DMS79 treated with DMSO at 0.1 percent for 48 hours (cell line): ENCODE measurements at regions not wholly inside any gene's neighbourhood (a gene's known extent, or its start where the extent isn't known, plus 50 kb on each side); places are given as distances from the start of the nearest gene placed in this dataset.

Source experiments
- DNase-seq: peaks from one replicate; lab custom pipeline; 2025; lab: John Stamatoyannopoulos, UW

DNA sequence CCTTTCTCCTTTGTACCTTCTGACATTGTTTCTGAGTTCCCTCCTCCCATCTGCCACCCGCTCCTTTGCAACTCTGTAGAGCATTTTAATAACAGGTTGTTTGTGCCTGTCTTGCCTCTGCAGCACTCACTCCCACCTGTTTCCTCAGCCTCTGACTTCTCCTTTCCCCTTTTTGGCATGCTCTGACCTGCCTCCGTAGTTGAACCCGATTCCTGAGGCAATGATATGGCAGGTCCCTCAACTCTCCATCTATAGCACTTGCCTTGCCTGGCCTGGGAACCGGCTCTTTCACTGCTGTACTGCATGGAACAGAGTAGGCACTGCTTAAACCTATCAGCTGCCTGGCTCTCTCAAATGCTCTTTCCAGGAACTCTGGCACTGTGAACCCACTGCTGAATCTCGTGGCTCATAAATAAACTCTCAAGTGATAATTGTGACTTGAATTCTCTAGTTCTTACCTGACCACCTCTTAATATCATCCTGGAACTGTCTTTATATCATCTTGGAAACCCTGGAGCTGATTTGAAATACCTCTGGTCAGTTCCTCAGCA is 50.3 kb downstream of the UTRN start:
- DNase-seq = no peak

DNA sequence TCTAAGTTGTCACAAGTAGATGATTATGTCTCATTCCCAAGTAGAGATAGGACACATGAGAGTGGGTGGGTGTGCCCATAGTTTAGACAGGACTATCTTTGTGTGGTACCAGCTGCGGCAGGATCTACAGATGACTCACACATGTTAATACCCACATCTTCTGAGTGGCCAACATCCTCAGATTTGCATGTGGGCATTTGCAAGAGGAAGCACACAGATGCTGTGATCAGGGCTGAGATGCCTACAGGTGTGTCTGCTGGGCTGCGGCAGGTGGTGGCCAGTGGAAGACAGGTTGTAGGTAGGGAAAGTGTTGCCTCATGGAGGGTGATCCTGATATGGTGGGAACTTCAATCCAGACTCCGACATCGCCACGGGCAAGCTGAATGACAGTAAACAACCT is 50.8 kb downstream of the UTRN start:
- DNase-seq = no peak

DNA sequence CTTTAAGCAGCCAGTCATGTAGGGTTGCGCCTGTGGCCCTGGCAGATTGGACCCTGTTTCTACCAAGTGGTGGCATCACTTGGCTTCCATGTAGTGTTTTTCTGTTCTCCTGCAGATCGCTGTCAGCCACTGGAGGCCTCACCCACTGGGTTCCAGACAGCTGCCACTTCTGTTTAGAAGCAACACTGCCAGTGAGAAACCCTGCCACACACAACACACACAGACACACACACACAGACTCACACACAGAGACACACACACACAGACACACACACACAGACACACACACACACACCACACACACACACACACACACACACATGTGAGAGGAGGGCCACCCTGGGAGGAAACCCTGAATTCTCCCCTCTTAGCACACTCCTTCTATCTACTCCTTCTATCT is 51.8 kb downstream of the UTRN start:
- DNase-seq = no peak

DNA sequence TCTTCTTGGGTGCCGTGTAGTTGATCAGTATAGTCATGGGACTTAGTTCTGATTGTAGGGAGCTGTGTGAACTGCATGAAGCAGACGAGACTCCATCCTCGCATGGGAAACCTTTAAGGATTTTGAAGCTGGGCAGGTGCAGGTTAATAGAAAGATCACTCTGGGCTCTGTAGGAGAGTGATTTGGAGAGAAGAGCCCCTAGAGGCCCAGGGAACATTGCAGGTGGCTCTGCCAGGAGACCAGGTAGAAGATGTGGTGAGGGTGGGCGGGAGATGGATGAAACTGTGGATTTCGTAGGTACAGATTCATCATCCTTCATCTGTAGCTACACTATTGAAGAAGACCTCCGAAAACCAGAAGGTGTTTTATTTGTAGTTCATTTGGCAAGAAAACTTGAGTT is 53.3 kb downstream of the UTRN start:
- no peak for DNase-seq

DNA sequence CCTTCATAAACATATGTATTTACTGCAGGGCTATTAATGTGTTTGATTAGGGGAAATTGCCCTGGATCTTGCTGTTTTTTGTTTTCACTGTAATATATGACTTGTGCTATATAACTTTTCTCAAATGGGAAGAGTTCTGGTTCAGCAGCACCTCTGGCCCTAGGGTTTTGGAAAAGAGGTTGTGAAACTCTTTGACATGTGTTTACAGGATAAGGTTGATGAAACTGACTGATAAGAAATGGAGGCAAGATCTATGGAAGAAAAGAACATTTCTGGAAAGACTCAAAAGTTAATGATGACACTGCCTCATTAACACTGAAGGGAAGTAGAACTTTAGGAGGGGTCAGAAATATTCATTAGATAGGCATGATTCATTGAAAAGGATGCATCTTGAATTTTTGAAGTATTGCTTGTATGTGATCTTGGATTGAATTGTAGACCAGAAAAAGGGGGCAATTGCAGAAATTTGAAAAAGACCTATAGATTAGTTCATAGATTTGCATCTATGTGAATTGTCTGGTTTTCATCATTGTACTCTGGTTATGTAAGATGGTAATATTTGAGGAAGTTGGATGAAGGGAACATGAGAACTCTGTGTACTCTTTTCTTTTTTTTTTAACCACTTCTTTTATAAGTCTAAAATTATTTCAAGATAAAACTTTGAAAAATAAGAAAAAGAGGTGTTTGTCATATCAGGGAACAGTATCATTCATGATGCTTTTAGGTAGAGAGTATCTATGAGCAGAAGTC is 54.0 kb downstream of the UTRN start:
- DNase-seq = no peak

DNA sequence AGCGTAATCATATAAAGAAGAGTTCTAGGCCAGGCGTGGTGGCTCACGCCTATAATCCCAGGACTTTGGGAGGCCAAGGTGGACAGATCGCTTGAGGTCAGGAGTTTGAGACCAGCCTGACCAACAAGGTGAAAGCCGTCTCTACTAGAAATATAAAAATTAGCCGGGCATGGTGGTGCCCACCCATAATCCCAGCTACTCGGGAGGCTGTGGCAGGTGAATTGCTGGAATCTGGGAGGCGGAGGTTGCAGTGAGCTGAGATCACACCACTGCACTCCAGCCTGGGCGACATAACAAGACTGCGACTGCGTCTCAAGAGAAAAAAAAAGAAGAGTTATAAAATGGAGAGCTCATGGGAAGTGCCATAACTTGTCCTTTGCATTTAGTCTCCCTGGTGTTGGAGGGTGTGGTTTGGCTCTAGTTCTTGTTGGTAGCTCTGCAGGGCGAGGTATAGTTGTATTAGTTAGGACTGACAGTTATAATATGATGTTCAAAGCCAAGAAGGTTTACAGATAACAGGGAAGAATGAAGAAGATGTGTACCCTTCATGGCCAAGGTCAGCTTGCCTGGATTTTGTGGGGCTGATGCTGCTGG is 54.8 kb downstream of the UTRN start:
- DNase-seq = no peak

DNA sequence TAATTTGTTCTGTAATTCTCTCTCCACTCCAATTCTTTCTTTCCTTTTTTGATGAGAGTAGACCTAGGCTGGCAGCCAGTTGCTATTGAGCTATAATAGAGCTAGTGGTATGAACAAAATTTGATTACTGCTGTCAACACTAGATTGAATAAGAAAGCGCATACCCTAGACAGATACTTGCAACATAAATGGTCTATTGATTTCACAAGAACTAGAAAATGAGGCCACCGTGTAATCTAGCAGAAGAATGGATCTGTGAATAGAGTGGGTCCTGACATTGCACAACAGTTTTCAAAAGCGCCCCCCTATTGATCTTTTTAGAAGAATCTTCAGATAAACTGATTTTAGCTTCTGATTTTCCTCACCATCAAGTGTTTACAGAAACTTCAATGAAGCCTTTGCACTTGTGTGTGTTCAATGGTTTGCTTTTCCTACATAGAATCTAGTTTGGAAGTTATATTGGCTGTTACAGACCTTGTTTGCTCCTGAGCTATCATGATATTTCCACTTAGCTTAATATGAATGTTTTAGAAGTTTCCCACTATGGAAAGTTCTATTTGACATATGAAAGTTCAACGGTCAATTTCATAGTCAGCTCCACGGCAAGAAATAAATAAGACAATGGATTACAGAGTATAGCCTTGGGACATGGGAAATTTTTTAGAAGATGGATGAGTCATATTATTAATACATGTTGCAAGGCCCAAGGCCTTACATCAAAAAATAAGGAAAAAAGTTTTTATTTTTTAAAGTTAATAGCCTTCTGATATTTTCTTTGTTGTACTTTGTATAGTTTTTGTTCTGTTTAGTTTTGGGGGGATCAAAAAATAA is 55.6 kb downstream of the UTRN start:
- DNase-seq = no peak

DNA sequence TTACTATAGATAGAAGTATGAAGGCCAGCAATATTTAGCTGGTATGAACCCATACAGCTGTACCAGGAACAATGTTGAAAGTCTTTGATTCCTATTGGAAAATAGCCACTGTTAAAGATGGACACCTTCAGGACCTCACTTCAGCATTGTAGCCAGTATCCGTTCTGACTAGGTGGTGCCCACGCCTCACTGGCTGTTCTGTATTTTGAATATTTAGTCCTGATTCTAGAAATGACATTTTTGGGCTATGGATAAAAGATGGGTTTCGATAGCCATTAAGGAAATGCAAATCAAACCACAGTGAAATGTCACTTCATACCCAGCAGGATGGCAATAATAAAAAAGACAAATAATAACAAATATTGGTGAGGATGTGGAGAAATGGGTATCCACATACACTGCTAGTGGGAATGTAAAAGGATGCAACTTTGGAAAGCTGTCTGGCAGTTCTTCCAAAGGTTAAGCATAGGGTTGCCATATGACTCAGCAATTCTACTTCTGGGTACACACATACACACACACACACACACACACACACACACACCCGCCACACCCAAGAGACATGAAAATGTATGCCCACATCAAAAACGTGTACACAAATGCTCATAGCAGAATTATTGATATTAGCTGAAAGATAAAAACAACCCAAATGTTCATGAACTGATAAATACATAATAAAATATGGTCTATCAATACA is 56.8 kb downstream of the UTRN start:
- DNase-seq = no peak

DNA sequence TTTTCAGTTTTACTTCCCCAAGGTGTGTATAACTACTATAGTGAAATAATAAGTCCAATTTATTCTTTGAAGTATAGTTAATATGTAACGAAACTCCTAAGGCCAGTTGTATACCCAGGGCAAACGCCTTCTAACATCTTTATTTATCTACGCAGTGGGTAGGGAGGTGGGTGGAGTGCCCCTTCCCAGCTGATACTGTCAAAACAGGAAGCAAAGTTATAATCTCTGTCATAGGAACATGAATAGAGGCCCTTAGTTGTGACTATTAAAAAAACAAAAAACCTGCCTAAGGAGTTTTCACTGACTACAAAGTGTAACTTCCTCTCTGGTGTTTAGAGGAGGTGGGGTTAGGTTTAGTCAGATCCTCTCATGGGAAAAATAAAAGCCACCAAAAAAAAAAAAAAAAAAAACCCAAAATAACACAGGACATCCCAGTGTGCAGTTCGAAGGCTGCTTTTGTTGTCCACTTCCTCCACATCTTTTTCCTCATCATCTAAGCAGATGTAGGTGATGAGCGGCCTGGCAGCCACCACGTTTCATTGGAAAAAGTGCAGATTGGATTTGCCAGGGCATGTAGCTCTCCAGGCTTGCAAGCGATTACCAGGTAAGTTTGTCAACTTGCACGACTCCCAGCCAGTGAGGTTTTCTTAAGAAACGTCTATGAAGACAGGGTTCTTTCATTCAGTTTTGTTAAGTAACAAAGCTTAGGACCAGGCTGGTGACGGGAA is 58.7 kb downstream of the UTRN start:
- DNase-seq = no peak

DNA sequence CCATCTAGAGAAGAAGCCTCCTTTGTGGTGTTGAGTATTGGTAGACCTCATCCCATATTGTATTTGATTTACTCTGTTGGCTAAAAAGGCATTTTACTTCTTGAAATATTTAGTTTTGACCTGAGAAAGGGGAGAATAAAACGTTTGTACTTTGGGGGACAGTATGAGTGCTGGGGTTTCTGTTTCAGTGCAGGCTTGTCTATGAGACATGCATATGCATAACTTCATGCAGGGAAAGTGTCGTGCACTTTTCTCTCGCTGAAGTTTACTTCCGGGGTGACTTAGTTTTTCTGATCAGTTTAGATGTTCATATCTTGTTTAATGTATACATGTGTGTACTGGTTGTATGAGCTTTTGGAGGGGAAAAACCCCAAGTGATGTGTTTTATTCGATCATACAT is 59.5 kb downstream of the UTRN start:
- DNase-seq = no peak

DNA sequence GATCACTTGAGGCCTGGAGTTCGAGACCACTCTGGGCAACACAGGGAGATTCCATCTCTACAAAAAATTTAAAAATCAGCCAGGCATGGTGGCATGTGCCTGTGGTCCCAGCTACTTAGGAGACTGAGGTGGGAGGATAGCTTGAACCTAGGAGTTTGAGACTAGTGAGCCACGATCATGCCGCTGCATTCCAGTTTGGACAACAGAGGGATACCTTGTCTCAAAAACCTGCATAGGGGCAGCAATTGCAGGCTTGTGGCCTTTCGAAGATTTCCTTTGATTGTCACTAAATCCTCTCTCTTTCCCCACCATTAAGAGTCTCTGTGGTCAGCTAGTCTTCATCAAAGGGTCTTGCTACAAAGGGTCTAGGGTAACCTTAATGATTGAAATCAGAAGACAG is 60.3 kb downstream of the UTRN start:
- no peak for DNase-seq

DNA sequence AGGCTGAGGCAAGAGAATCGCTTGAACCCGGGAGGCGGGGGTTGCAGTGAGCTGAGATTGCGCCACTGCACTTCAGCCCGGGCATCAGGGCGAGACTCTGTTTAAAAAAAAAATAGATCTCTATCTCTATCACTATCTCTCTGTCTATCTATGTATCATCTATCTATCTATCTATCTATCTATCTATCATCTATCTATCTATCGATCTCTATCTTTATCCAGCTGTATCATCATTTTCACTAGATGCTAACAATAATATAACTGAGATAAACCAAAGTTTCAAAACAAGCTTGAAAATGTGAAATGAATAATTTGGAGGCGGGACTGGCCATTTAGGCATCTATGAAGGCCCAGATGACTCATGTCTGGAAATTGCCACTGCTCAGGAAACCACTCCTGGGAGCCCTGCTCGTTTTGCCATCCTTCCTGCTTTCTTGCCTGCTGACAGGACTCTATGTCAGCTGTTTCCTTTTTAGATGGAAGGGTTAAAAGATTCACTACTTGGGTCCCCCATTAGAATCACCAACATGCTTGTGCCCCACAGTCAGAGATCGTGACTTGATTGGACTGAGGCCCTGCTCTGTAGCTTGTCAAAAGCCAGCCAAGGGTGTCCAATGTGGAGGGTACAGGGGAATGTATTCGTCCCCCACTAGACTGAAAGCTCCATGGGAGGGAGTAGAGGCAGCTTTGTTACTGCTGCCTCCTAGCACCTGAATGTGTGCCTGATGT is 61.7 kb downstream of the UTRN start:
- no peak for DNase-seq

DNA sequence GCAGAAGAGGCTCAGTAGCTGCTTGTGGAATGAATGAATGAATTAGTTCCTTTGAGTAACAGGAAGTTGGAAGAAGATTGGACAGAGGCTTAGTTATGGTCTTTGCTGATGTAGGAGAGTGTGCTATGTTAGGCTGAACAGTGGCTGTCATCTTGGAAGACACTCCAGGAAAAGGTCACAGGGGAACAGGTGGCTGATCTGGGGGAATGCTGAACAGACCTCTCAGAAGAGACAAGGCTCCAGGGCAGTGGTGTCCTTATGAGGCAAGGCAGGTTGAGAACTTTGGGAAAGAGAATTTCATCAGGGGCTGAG is 62.3 kb downstream of the UTRN start:
- DNase-seq = no peak

DNA sequence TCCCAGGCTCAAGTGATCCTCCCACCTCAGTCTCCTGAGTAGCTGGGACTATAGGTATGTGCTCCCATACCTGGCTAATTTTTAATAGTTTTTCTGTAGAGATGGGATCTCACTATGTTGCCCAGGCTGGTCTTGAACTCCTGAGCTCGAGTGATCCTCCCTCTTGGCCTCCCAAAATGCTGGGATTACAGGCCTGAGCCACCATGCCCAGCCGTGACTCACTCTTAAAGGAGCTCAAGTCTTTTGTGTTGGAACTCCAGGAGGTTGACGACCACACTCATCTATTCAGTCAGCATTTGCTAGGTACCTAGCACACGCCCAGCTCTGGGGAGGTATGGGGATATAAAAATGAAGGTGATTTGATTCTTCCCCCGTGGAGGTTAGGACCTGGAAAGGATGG is 62.8 kb downstream of the UTRN start:
- DNase-seq = no peak

DNA sequence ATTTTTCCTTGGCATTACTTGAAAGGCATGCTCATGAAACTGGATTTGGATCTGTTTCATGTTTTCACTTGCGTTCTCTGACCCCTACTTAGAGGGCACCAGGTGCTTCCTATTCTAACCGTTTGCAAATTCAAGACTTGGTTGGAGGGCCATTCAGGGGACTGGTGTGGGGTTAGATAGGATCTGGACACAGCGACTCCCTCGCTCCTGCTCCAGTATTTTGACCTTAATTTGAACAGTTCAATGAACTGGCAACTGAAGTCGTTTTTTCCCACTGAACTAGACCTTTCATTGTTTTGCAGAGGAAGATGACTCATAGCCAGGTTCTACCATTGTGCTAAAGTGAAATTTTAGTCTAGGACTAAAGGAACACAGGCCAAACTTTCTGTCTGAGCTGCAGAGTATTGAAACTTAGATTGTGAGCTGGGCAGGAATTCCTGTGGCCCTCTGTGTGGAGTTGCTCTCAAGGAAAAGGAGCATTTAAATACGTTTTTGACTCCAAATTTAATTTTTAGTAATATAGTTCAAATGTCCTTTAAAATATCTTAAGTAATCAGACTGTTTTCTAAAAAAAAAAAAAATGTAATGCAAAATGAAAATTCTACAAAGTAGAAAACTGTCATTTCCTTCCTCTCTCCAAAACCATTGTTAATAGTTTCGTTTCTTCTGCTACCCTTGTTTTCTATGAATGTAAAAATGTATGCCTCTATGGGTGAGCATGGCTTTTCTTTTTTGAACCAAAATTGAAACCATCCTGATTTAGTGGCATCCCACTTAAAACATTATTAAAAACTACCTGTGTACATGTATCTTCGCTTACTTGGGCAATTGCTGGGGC is 64.8 kb downstream of the UTRN start:
- DNase-seq = no peak

DNA sequence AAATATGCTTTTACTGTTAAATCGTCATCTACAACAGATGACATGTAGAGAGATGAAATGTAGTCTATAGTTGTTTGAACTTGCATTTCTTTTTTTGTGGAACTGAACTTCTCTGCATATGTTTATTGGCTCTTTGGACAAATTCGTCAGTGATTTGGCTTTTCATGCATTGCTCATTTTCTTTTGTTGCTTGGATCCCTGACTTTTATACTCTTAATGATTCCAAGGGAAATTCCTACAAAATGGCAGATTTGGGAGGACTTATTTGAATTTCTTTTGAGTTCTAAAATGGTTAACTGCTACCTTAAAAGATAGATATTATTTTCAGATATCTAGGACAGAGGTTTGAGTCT is 65.4 kb downstream of the UTRN start:
- DNase-seq = no peak

DNA sequence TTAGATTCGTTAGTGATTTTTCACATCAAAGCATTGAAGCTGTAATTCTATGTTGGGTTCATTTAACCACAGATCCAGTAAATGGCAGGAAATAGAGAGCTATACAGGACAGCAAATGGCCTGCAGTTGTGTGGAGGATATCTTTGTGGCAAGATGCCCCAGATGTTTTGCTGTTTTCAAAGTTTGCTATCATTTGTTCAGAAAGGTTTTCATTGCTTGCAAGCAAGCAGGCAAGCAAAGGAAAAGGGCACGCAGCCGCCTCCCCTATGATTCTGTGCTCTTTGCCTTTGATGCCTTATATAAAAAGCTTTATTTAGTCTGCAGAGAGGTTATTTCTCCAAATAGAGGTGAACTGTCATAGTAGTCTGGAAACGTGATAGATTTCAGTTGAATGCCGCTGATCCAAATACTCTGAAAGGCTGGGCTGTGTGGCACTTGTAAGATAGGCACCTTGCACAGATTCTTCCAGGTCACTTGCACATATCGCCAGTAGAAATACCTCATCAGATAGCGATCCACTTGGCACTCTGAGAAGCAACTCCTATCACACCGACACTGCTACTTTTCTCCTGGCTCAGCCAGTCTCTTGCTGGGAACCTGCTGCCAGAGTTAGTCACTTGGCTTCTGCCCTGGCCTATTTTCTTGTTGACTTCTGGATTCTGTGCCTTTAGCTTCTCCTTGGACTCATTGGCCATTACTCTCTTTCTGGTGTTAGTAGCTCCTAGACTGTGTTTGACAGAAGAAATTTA is 66.4 kb downstream of the UTRN start:
- no peak for DNase-seq

DNA sequence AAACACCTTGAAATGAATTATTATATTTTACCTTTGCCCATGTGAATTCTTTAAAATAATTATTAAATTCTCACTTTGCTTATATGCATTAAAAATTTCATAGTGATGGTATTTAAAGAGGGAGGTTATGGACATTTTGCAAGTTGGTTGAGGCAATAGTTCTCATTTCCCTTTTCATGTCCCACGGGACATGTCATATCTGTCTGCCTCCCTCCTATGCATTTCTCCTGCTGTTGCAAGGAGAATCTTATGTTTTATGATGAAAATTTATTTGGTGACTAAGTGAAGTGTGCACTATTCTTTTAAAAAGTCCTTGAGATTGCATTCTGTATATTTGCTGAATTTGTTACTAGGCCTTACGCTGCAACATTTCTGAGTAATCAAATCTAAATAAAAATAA is 67.2 kb downstream of the UTRN start:
- no peak for DNase-seq

DNA sequence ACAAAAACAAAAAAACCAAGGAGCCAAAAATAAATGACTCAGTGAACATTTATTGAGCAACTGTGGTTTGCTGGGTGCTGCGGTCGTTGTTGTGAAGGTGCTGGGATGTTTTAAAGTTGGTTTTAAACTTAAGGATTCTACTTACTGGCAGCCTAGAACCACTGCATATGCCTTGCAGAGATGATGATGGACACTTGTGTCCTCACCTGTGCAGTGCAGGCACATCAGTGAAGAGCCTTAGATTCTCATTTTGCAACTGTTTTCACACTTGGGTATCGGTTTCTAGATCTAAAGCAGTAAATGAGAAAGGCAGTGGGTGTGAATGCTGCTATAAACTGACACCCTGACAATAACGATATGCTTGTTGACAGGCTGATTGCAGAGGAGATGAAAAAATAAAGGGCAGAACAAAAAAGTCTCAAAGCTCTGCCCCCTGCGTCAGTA is 68.8 kb downstream of the UTRN start:
- DNase-seq = no peak

DNA sequence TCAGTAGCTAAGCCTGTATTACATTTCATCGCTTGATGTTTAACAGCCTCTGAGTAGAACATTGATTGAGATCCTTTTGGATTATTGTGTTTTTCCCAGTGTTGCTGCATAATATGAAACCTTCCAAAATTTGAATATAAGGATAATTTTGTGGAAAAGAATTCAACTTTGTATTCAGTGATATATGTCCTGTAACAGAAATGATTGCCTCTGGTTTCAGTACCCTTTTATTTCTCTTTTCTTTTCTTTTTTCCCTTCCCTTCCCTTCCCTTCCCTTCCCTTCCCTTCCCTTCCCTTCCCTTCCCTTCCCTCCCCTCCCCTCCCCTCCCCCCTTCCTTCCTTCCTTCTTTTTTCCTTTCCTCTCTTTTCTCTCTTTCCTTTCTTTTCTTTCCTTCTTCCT is 74.6 kb downstream of the UTRN start:
- DNase-seq = no peak
